Upper lobe of right lung (tissue), 1 donor: ENCODE measurements at regions not wholly inside any gene's neighbourhood (a gene's known extent, or its start where the extent isn't known, plus 50 kb on each side); places are given as distances from the start of the nearest gene placed in this dataset.
A peak's percentile ranks its signal among the peaks of the same experiment; 100 is the strongest.

Source experiments
- ATAC-seq: fragments of 200-7000 bp; cut with Tn5 transposase; one replicate; pipeline ENCODE4 v1.9.1; 2020; ENCODE audit warnings: mild to moderate bottlenecking, moderate library complexity
- DNase-seq: peaks from one replicate; pipeline ENCODE4 v3.0.0-alpha.2; 2020
- H3K27ac ChIP-seq: fragments of 200-600 bp; one replicate; pipeline ENCODE4 v1.8.0; 2022
- H3K27me3 ChIP-seq: fragments of 200-600 bp; one replicate; pipeline ENCODE4 v1.8.0; 2022; ENCODE audit warnings: mild to moderate bottlenecking
- H3K36me3 ChIP-seq: fragments of 200-600 bp; one replicate; pipeline ENCODE4 v1.8.0; 2022
- H3K4me1 ChIP-seq: fragments of 200-600 bp; one replicate; pipeline ENCODE4 v1.8.0; 2022
- H3K4me3 ChIP-seq: fragments of 200-600 bp; one replicate; pipeline ENCODE4 v1.8.0; 2022; ENCODE audit warnings: mild to moderate bottlenecking
- H3K9me3 ChIP-seq: fragments of 200-600 bp; one replicate; pipeline ENCODE4 v1.8.0; 2022
- CTCF ChIP-seq: fragments of 200-600 bp; IDR thresholded peaks from one replicate; pipeline ENCODE4 v1.8.0; 2022; ENCODE audit warnings: antibody characterized with exemption
- intact Hi-C: fragments of 100-400 bp; cut with DNase I; formaldehyde crosslinking; loops from one replicate; pipeline ENCODE4 v1.11.0; 2022
- donor health status: DM: no; HTN: yes; CAD: no; lungs with severe emphysema.

DNA sequence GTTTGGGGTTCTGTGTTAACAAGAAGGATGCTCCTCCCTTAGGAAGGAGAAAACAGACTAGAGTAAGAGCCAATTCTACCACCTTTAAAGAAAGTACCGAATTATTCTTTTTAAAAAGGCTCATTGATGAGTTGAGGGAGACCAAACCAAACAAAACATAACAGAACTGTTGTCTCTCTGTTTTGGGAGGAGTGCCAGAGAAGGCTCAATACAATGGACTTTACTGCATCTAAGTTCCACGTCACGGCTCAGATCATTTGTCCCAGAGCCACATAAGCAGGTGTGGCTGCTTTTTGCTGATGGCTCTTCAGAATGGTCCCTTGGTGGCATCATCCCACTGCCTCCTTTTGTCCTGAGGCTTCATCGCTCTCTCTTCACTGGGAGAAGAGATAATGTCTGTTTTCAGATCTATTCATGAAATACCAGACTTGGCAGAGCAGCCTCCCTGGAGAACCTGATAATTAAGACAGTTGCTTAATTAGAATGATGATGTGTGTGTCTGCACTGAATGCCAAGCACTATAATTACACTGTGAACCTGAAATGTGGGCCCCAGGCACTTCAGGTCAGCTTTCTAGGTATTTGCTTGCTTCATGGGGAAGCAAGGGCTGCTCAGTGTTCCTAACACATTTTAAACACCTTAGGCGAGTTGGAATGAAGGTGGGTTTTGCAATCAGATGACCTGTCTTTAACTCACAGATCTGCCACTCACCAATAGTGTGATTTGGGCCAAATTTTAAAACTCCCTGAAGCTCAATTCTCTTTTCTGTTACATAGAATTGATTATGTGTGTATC, 335.2 kb upstream of the MCTP2 start:
- no peak overlapping the region for H3K27ac ChIP-seq
- no peak overlapping the region for H3K4me3 ChIP-seq
- H3K9me3 ChIP-seq, result no peaks in the 10 kb centered on the region
- H3K4me1 ChIP-seq, result no peaks in the 10 kb centered on the region
- H3K36me3 ChIP-seq, result no peaks in the 10 kb centered on the region
- ATAC-seq (no peak), DNase-seq (no peak)
- H3K27me3 ChIP-seq, result no peaks in the 10 kb centered on the region
- TF ChIP-seq CTCF, result no peak
- intact Hi-C loops, result no loop called here

GRCh38 chr15:93894438-93895036, 336.8 kb upstream of the MCTP2 start:
- H3K4me3 ChIP-seq, result no peak overlapping the region
- H3K4me1 ChIP-seq, result no peaks in the 10 kb centered on the region
- intact Hi-C loops, result no loop called here
- H3K9me3 ChIP-seq, result no peaks in the 10 kb centered on the region
- no peaks in the 10 kb centered on the region for H3K27me3 ChIP-seq
- no peak for TF ChIP-seq CTCF
- H3K36me3 ChIP-seq, result no peaks in the 10 kb centered on the region
- H3K27ac ChIP-seq, result no peak overlapping the region
- DNase-seq (no peak), ATAC-seq (no peak)

GRCh38 chr15:93887151-93887550, 344.2 kb upstream of the MCTP2 start:
- intact Hi-C loops, result no loop called here
- Histone ChIP-seq H3K4me3 (no peak overlapping the region), H3K4me1 (no peaks in the 10 kb centered on the region), H3K27ac (no peak overlapping the region), H3K36me3 (no peaks in the 10 kb centered on the region), H3K27me3 (no peaks in the 10 kb centered on the region), H3K9me3 (no peaks in the 10 kb centered on the region)
- ATAC-seq (no peak), DNase-seq (no peak)
- no peak for TF ChIP-seq CTCF

DNA sequence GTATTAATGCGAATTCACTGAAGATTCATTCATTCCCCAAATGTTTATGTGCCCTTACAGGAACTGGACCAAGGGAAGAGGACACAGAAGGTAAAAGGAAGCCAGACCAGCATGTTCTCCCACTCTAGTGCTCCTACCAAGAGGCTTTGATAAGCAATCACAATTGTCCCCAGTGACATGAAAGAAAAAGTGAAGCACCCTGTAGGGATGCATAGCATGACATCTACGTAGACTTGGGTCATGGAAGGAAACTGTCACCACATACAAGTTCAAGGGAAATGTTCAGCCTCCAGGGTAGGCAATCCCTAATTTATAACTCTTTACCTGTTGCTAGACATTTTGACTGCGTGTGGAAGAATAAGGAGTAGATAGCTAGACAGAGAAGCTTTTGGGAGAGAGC, 348.6 kb upstream of the MCTP2 start:
- no peak overlapping the region for H3K4me3 ChIP-seq
- no peak for TF ChIP-seq CTCF
- DNase-seq, result no peak

DNA sequence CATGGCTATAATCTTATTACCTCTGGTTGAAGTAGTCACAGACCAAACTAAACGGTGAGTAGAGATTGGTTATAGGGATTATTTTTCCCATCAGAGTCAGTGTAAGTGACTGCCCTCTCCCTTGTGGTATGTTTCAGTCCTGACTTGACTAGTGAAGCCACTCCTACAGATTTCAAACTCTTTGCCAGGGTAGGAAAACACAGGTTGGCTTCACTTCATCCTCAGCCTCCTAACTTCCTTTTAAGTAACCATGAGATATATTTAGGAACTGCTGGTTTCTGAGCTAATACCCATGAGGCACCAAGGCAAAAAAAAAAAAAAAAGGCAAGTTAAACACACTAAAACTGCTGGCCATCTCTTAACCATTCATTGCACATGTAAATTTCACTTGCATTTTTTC, 349.2 kb upstream of the MCTP2 start:
- Histone ChIP-seq H3K27me3 (no peaks in the 10 kb centered on the region), H3K4me3 (no peak overlapping the region), H3K36me3 (no peaks in the 10 kb centered on the region), H3K9me3 (no peaks in the 10 kb centered on the region), H3K27ac (no peak overlapping the region), H3K4me1 (no peaks in the 10 kb centered on the region)
- no peak for TF ChIP-seq CTCF
- peak; percentile 20 for ATAC-seq
- intact Hi-C loops, result no loop called here
- no peak for DNase-seq

More for the DNA sequence above, 348.6 kb upstream of the MCTP2 start:
- no peaks in the 10 kb centered on the region for H3K4me1 ChIP-seq
- no peak overlapping the region for H3K27ac ChIP-seq
- no peaks in the 10 kb centered on the region for H3K36me3 ChIP-seq
- no peaks in the 10 kb centered on the region for H3K9me3 ChIP-seq
- intact Hi-C loops, result no loop called here
- ATAC-seq, result no peak
- no peaks in the 10 kb centered on the region for H3K27me3 ChIP-seq
